IMR-90 (cell line): ENCODE measurements at regions not wholly inside any gene's neighbourhood (a gene's known extent, or its start where the extent isn't known, plus 50 kb on each side); places are given as distances from the start of the nearest gene placed in this dataset.

ENCODE experiments used
- ATAC-seq: fragments of 200-7000 bp; cut with Tn5 transposase; 2 replicates; pipeline ENCODE4 v1.9.1; 2020; ENCODE audit warnings: low read depth, mild to moderate bottlenecking, moderate library complexity
- BruUV-seq: library from RNA; stranded (reverse); fragments of 400-500 nt; replicated peaks from 2 replicates; lab custom pipeline; 2021; lab: Mats Ljungman, UMichigan
- CTCF ChIA-PET: fragments of 300-600 bp; formaldehyde crosslinking; extraction: SDS; loops from one replicate; lab custom pipeline; 2021; ENCODE audit warnings: antibody characterized with exemption; lab: Yijun Ruan, JAX
- POLR2A ChIA-PET: fragments of 300-600 bp; sonication (Branson Sonifier 250); formaldehyde crosslinking; loops from one replicate; lab custom pipeline; 2022; ENCODE audit warnings: antibody characterized with exemption; ENCODE audit not compliant: unreplicated experiment; lab: Charles Lee
- DNase-seq: peaks from one replicate; pipeline ENCODE4 v3.0.0; 2013
- H2AFZ ChIP-seq: replicated peaks from 2 replicates; pipeline ENCODE3; 2013; ENCODE audit warnings: low read length, mild to moderate bottlenecking; ENCODE audit not compliant: poor library complexity
- H2AK5ac ChIP-seq: 2 replicates; pipeline ENCODE4 v1.6.1; 2013; ENCODE audit warnings: low read depth, low read length, inconsistent platforms
- H2AK9ac ChIP-seq: replicated peaks from 2 replicates; pipeline ENCODE3; 2013; ENCODE audit warnings: mild to moderate bottlenecking, low read depth, low read length, moderate library complexity; ENCODE audit not compliant: poor library complexity
- H2BK120ac ChIP-seq: 2 replicates; pipeline ENCODE4 v1.6.1; 2013; ENCODE audit warnings: low read depth, low read length, inconsistent platforms
- H2BK15ac ChIP-seq: 3 replicates; pipeline ENCODE4 v1.6.1; 2013; ENCODE audit warnings: low read depth, low read length, inconsistent platforms
- H2BK20ac ChIP-seq: 2 replicates; pipeline ENCODE4 v1.6.1; 2013; ENCODE audit warnings: low read depth, mild to moderate bottlenecking, inconsistent platforms, low read length, moderate library complexity
- H2BK5ac ChIP-seq: 2 replicates; pipeline ENCODE4 v1.6.1; 2013; ENCODE audit warnings: mild to moderate bottlenecking, low read depth, low read length, inconsistent platforms; ENCODE audit not compliant: poor library complexity, severe bottlenecking
- H3K14ac ChIP-seq: replicated peaks from 2 replicates; pipeline ENCODE4 v1.6.1; 2013; ENCODE audit warnings: low read depth, low read length, inconsistent platforms
- H3K18ac ChIP-seq: 2 replicates; pipeline ENCODE4 v1.6.1; 2013; ENCODE audit warnings: low read depth, low read length, control low read depth
- H3K23ac ChIP-seq: 2 replicates; pipeline ENCODE4 v1.6.1; 2013; ENCODE audit warnings: low read depth, low read length, inconsistent platforms
- H3K27ac ChIP-seq: 2 replicates; pipeline ENCODE4 v1.5.1; 2013; ENCODE audit warnings: mild to moderate bottlenecking, control low read depth, low read length; ENCODE audit not compliant: insufficient read depth
- H3K27me3 ChIP-seq: 2 replicates; pipeline ENCODE4 v1.6.1; 2013; ENCODE audit warnings: low read length; ENCODE audit not compliant: control insufficient read depth, insufficient read depth
- H3K36me3 ChIP-seq: 2 replicates; pipeline ENCODE4 v1.6.1; 2013; ENCODE audit warnings: low read length, mixed read lengths; ENCODE audit not compliant: control insufficient read depth, insufficient read depth
- H3K4ac ChIP-seq: 2 replicates; pipeline ENCODE4 v1.6.1; 2013; ENCODE audit warnings: low read depth, low read length, inconsistent platforms
- H3K4me1 ChIP-seq: 2 replicates; pipeline ENCODE4 v1.6.1; 2013; ENCODE audit warnings: low read length, mixed read lengths; ENCODE audit not compliant: control insufficient read depth, insufficient read depth
- H3K4me2 ChIP-seq: 2 replicates; pipeline ENCODE4 v1.6.1; 2013; ENCODE audit warnings: low read depth, mild to moderate bottlenecking, control low read depth, low read length, moderate library complexity
- H3K4me3 ChIP-seq: 2 replicates; pipeline ENCODE4 v1.5.1; 2013; ENCODE audit warnings: low read depth, mild to moderate bottlenecking, control low read depth, low read length, moderate library complexity; ENCODE audit not compliant: insufficient read depth
- H3K56ac ChIP-seq: 2 replicates; pipeline ENCODE4 v1.6.1; 2013; ENCODE audit warnings: low read length, inconsistent platforms; ENCODE audit not compliant: insufficient read depth; ENCODE audit errors: extremely low read depth
- H3K79me1 ChIP-seq, 2 experiments: 2 replicates each; pipeline ENCODE4 v1.6.1; 2013; ENCODE audit warnings: low read length in 2 of 2, inconsistent platforms in 1 of 2, low read depth in 1 of 2
- H3K9ac ChIP-seq: 2 replicates; pipeline ENCODE4 v1.6.1; 2013; ENCODE audit warnings: low read depth, low read length, control low read depth
- H3K9me1 ChIP-seq: 2 replicates; pipeline ENCODE4 v1.6.1; 2013; ENCODE audit warnings: low read length, inconsistent platforms; ENCODE audit not compliant: insufficient read depth
- H3K9me3 ChIP-seq: 2 replicates; pipeline ENCODE4 v1.6.1; 2013; ENCODE audit warnings: low read length; ENCODE audit not compliant: control insufficient read depth, insufficient read depth
- H4K20me1 ChIP-seq: 2 replicates; pipeline ENCODE4 v1.6.1; 2013; ENCODE audit warnings: low read length, inconsistent platforms; ENCODE audit not compliant: insufficient read depth
- H4K5ac ChIP-seq: 2 replicates; pipeline ENCODE4 v1.6.1; 2013; ENCODE audit warnings: mild to moderate bottlenecking, low read depth, low read length, control low read depth
- H4K8ac ChIP-seq, 2 experiments: 2 replicates each; pipeline ENCODE4 v1.6.1; 2013; ENCODE audit warnings: low read depth in 2 of 2, low read length in 2 of 2, control low read depth in 1 of 2, inconsistent platforms in 1 of 2
- H4K91ac ChIP-seq: 2 replicates; pipeline ENCODE4 v1.6.1; 2013; ENCODE audit warnings: low read depth, low read length, inconsistent platforms; ENCODE audit not compliant: insufficient read depth
- BHLHE40 ChIP-seq: fragments of 150-350 bp; IDR thresholded peaks from 2 replicates; pipeline ENCODE4 v1.6.1; 2016; ENCODE audit warnings: mild to moderate bottlenecking, low read depth, low read length
- CEBPB ChIP-seq: IDR thresholded peaks from 2 replicates; pipeline ENCODE4 v1.6.1; 2012; ENCODE audit warnings: low read depth, low read length, improper control_type of control experiment
- CHD1 ChIP-seq: IDR thresholded peaks from 2 replicates; pipeline ENCODE4 v1.6.1; 2012; ENCODE audit warnings: low read depth, low read length, improper control_type of control experiment
- CTCF ChIP-seq: conservative IDR thresholded peaks from 2 replicates; pipeline ENCODE4 v1.5.1; 2012; ENCODE audit warnings: mild to moderate bottlenecking, low read depth, low read length, improper control_type of control experiment
- FOS ChIP-seq: fragments of 150-350 bp; IDR thresholded peaks from 2 replicates; pipeline ENCODE4 v1.6.1; 2016; ENCODE audit warnings: low read depth, low read length
- MAFK ChIP-seq: IDR thresholded peaks from 2 replicates; pipeline ENCODE4 v1.6.1; 2012; ENCODE audit warnings: low read depth, low read length, improper control_type of control experiment
- MAZ ChIP-seq: IDR thresholded peaks from 2 replicates; pipeline ENCODE4 v1.6.1; 2012; ENCODE audit warnings: low read depth, mild to moderate bottlenecking, low read length, improper control_type of control experiment, moderate library complexity, borderline replicate concordance
- MXI1 ChIP-seq: IDR thresholded peaks from 2 replicates; pipeline ENCODE4 v1.6.1; 2012; ENCODE audit warnings: low read depth, mild to moderate bottlenecking, low read length, moderate library complexity, borderline replicate concordance
- NFE2L2 ChIP-seq: fragments of 150-350 bp; IDR thresholded peaks from 2 replicates; pipeline ENCODE4 v1.6.1; 2016; ENCODE audit warnings: low read depth, mild to moderate bottlenecking, low read length
- POLR2A ChIP-seq: IDR thresholded peaks from 2 replicates; pipeline ENCODE4 v1.6.1; 2012; ENCODE audit warnings: mild to moderate bottlenecking, low read depth, low read length
- RAD21 ChIP-seq: IDR thresholded peaks from 2 replicates; pipeline ENCODE4 v1.6.1; 2012; ENCODE audit warnings: low read length, improper control_type of control experiment
- RCOR1 ChIP-seq: IDR thresholded peaks from 2 replicates; pipeline ENCODE4 v1.6.1; 2012; ENCODE audit warnings: mild to moderate bottlenecking, low read length, improper control_type of control experiment; ENCODE audit not compliant: insufficient replicate concordance
- RFX5 ChIP-seq: IDR thresholded peaks from 2 replicates; pipeline ENCODE4 v1.8.0; 2012; ENCODE audit warnings: low read depth, mild to moderate bottlenecking, low read length, moderate library complexity
- SMC3 ChIP-seq: fragments of 150-350 bp; IDR thresholded peaks from 2 replicates; pipeline ENCODE4 v1.6.1; 2016; ENCODE audit warnings: low read depth, mild to moderate bottlenecking, antibody characterized with exemption, low read length, moderate library complexity
- WGBS, 2 experiments: methylation state at CpG; one replicate each; pipeline versions ENCODE4 v1.1.5 to v1.1.7; 2013; ENCODE audit warnings: missing lambda C conversion rate in 2 of 2; ENCODE audit not compliant: insufficient read length in 1 of 2; ENCODE audit errors: extremely low coverage in 2 of 2; 5-methylcytosine and 5-hydroxymethylcytosine counted together
- dilution Hi-C: fragments of 300-500 bp; cut with HindIII; formaldehyde crosslinking; loops from one replicate; pipeline ENCODE4 v1.14.3; 2018; ENCODE audit warnings: low sequenced_read_pairs; ENCODE audit not compliant: unreplicated experiment
- in situ Hi-C: fragments of 300-500 bp; cut with MboI; formaldehyde crosslinking; loops from 3 replicates; pipeline ENCODE4 v1.14.3; 2019; ENCODE audit warnings: low sequenced_read_pairs, inconsistent platforms, mixed read lengths
- intact Hi-C: fragments of 100-400 bp; cut with micrococcal nuclease; formaldehyde crosslinking; loops from 2 replicates; pipeline ENCODE4 v1.10.0; 2022
- TF ChIP-seq, protein P1 (sequence below): fragments of 150-350 bp; IDR thresholded peaks from 2 replicates; pipeline ENCODE4 v1.6.1; 2016; ENCODE audit warnings: low read depth, mild to moderate bottlenecking, low read length, moderate library complexity, borderline replicate concordance
- TF ChIP-seq, protein P2 (sequence below): fragments of 150-350 bp; IDR thresholded peaks from 2 replicates; pipeline ENCODE4 v1.6.1; 2017; ENCODE audit warnings: mild to moderate bottlenecking, antibody characterized with exemption, low read length, low read depth

DNA sequence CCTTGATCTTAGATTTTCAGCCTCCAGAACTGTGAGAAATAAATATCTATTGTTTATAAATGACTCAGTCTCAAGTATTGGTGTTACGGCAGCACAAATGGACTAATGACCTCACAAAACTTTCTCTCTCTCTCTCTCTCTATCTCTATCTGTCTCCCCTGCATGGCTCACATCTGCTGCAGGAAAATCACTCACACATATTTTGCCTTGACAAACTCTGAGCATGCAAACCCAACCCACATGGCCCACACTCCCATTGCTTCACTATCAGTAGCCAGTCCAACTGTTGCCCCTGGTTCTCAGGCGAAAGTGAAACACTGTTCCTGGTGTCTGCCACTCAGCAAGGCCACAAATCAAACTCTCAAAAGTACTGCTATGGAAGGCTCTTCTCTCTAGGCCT is 66.4 kb upstream of the PIK3R1 start:
- POLR2A ChIA-PET: no interaction called here
- H2AK9ac ChIP-seq: no peak overlapping the region
- H3K56ac ChIP-seq: no peak overlapping the region
- TF ChIP-seq NFE2L2: no peak
- TF ChIP-seq CHD1: no peak
- TF ChIP-seq MAZ: no peak
- TF ChIP-seq MXI1: 0 out of 2 replicates have a peak, but pooled peaks have one; percentile 31
- no peak for TF ChIP-seq BHLHE40
- no peak for TF ChIP-seq CTCF
- TF ChIP-seq, protein P1, sequence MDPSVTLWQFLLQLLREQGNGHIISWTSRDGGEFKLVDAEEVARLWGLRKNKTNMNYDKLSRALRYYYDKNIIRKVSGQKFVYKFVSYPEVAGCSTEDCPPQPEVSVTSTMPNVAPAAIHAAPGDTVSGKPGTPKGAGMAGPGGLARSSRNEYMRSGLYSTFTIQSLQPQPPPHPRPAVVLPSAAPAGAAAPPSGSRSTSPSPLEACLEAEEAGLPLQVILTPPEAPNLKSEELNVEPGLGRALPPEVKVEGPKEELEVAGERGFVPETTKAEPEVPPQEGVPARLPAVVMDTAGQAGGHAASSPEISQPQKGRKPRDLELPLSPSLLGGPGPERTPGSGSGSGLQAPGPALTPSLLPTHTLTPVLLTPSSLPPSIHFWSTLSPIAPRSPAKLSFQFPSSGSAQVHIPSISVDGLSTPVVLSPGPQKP: no peak
- no peak for TF ChIP-seq RAD21
- TF ChIP-seq CEBPB: peak; percentile 56; the same call in 1 of the 2 replicates
- TF ChIP-seq, protein P2, sequence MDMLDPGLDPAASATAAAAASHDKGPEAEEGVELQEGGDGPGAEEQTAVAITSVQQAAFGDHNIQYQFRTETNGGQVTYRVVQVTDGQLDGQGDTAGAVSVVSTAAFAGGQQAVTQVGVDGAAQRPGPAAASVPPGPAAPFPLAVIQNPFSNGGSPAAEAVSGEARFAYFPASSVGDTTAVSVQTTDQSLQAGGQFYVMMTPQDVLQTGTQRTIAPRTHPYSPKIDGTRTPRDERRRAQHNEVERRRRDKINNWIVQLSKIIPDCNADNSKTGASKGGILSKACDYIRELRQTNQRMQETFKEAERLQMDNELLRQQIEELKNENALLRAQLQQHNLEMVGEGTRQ: no peak
- TF ChIP-seq SMC3: no peak
- peak; percentile 44; the same call in 1 of the 2 replicates for TF ChIP-seq FOS
- no peak for TF ChIP-seq POLR2A
- no peak for TF ChIP-seq MAFK
- no peak for TF ChIP-seq RCOR1
- TF ChIP-seq RFX5: no peak
- no peaks in the 10 kb centered on the region for H3K9me3 ChIP-seq
- no peak overlapping the region for H4K5ac ChIP-seq
- no peaks in the 10 kb centered on the region for H4K20me1 ChIP-seq
- H3K23ac ChIP-seq: no peak overlapping the region
- H3K18ac ChIP-seq: no peak overlapping the region
- H3K27me3 ChIP-seq: no peaks in the 10 kb centered on the region
- H3K4ac ChIP-seq: no peak overlapping the region
- no peak overlapping the region for H2BK20ac ChIP-seq
- H3K9ac ChIP-seq: no peak overlapping the region
- H3K79me1 ChIP-seq: no peaks in the 10 kb centered on the region
- no peak overlapping the region for H2BK5ac ChIP-seq
- no peak overlapping the region; the same call in 1 of the 2 replicates for H3K4me2 ChIP-seq
- H3K14ac ChIP-seq: no peak overlapping the region
- 0 out of 2 replicates have a peak, but pooled peaks cover 2% of the 10 kb centered on the region for H3K4me1 ChIP-seq
- H3K36me3 ChIP-seq: no peaks in the 10 kb centered on the region
- peak; percentile 67 for ATAC-seq
- peak; percentile 83 for DNase-seq
- no peak overlapping the region for H2BK120ac ChIP-seq
- H4K91ac ChIP-seq: no peak overlapping the region
- no peaks in the 10 kb centered on the region for H3K9me1 ChIP-seq
- CTCF ChIA-PET: no interaction called here
- in situ Hi-C loops (no loop called here), dilution Hi-C loops (no loop called here), intact Hi-C loops (no loop called here)
- H2AK5ac ChIP-seq: no peak overlapping the region
- H2BK15ac ChIP-seq: no peak overlapping the region
- no peak overlapping the region for H2AFZ ChIP-seq
- H3K4me3 ChIP-seq: no peak overlapping the region
- BruUV-seq: no TSS peak
- WGBS, 2 experiments: no CpG with 5 or more reads among the region's 2 CpGs
- H4K8ac ChIP-seq: no peak overlapping the region
- no peak overlapping the region for H3K27ac ChIP-seq
